ENCODE measurements at regions not wholly inside any gene's neighbourhood (a gene's known extent, or its start where the extent isn't known, plus 50 kb on each side); places are given as distances from the start of the nearest gene placed in this dataset.
A peak's percentile ranks its signal among the peaks of the same experiment; 100 is the strongest.

- no peak for ATAC-seq (replicated peaks)
- Mint-ChIP-seq H3K4me1 (ENCODE audit: low read depth in 2 of 2) (no peaks in the 10 kb centered on the region), H3K36me3 (ENCODE audit: insufficient read depth) (no peaks in the 10 kb centered on the region), H3K27ac (no peak overlapping the region), H3K4me3 (no peak overlapping the region), H3K27me3 (peaks cover 13 to 63% of the 10 kb centered on the region in 2 donors), H3K9me3 (no peaks in the 10 kb centered on the region)
- no peak for DNase-seq
Measured at GRCh38 chr17:31693433-31694220, 165.4 kb downstream of the COPRS start.

- Mint-ChIP-seq H3K36me3 (ENCODE audit: insufficient read depth) (no peaks in the 10 kb centered on the region), H3K4me3 (no peak overlapping the region), H3K27me3 (peaks cover 13 to 57% of the 10 kb centered on the region in 2 donors), H3K27ac (no peak overlapping the region), H3K9me3 (no peaks in the 10 kb centered on the region), H3K4me1 (ENCODE audit: low read depth in 2 of 2) (no peaks in the 10 kb centered on the region)
- DNase-seq (no peak), ATAC-seq (replicated peaks) (no peak)
Measured at GRCh38 chr17:31692632-31693031, 166.4 kb downstream of the COPRS start.

GRCh38 chr17:31692027-31692426, 167.0 kb downstream of the COPRS start:
- Mint-ChIP-seq H3K27ac (no peak overlapping the region), H3K9me3 (no peaks in the 10 kb centered on the region), H3K4me1 (ENCODE audit: low read depth in 2 of 2) (no peaks in the 10 kb centered on the region), H3K27me3 (peaks cover 13 to 54% of the 10 kb centered on the region in 2 donors), H3K36me3 (ENCODE audit: insufficient read depth) (no peaks in the 10 kb centered on the region), H3K4me3 (no peak overlapping the region)
- DNase-seq: no peak
- ATAC-seq (replicated peaks): no peak

GRCh38 chr17:31691251-31691905, 167.7 kb downstream of the COPRS start:
- ATAC-seq (replicated peaks) (no peak), DNase-seq (no peak)
- no peaks in the 10 kb centered on the region for H3K4me1 Mint-ChIP-seq (ENCODE audit: low read depth in 2 of 2)
- no peak overlapping the region for H3K27ac Mint-ChIP-seq
- no peak overlapping the region for H3K4me3 Mint-ChIP-seq
- H3K27me3 Mint-ChIP-seq: peaks cover 13 to 47% of the 10 kb centered on the region in 2 donors
- no peaks in the 10 kb centered on the region for H3K9me3 Mint-ChIP-seq
- H3K36me3 Mint-ChIP-seq (ENCODE audit: insufficient read depth): no peaks in the 10 kb centered on the region

- H3K27ac Mint-ChIP-seq: no peak overlapping the region
- H3K36me3 Mint-ChIP-seq (ENCODE audit: insufficient read depth): no peaks in the 10 kb centered on the region
- H3K4me3 Mint-ChIP-seq: no peak overlapping the region
- H3K4me1 Mint-ChIP-seq (ENCODE audit: low read depth in 2 of 2): no peaks in the 10 kb centered on the region
- no peaks in the 10 kb centered on the region for H3K9me3 Mint-ChIP-seq
- peaks cover 13 to 40% of the 10 kb centered on the region in 2 donors for H3K27me3 Mint-ChIP-seq
- ATAC-seq (replicated peaks) (no peak), DNase-seq (no peak)
Measured at GRCh38 chr17:31690151-31690551, 168.9 kb downstream of the COPRS start.

GRCh38 chr17:31688701-31689100, 170.3 kb downstream of the COPRS start:
- DNase-seq: no peak
- Mint-ChIP-seq H3K36me3 (ENCODE audit: insufficient read depth) (no peaks in the 10 kb centered on the region), H3K4me3 (no peak overlapping the region), H3K9me3 (no peaks in the 10 kb centered on the region), H3K27ac (no peak overlapping the region), H3K4me1 (ENCODE audit: low read depth in 2 of 2) (no peaks in the 10 kb centered on the region), H3K27me3 (peaks cover 15 to 40% of the 10 kb centered on the region in 2 donors)
- ATAC-seq (replicated peaks): no peak

- Mint-ChIP-seq H3K36me3 (ENCODE audit: insufficient read depth) (no peaks in the 10 kb centered on the region), H3K4me1 (ENCODE audit: low read depth in 2 of 2) (no peaks in the 10 kb centered on the region), H3K4me3 (no peak overlapping the region), H3K9me3 (no peaks in the 10 kb centered on the region), H3K27me3 (peaks cover 23 to 40% of the 10 kb centered on the region in 2 donors), H3K27ac (no peak overlapping the region)
- no peak for DNase-seq
- no peak for ATAC-seq (replicated peaks)
Measured at GRCh38 chr17:31687505-31688126, 171.4 kb downstream of the COPRS start.

- peaks cover 17 to 29% of the 10 kb centered on the region in 2 donors for H3K27me3 Mint-ChIP-seq
- no peaks in the 10 kb centered on the region for H3K36me3 Mint-ChIP-seq (ENCODE audit: insufficient read depth)
- no peak overlapping the region for H3K27ac Mint-ChIP-seq
- H3K4me1 Mint-ChIP-seq (ENCODE audit: low read depth in 2 of 2): no peaks in the 10 kb centered on the region
- H3K4me3 Mint-ChIP-seq: no peak overlapping the region
- no peak for ATAC-seq (replicated peaks)
- no peak for DNase-seq
- H3K9me3 Mint-ChIP-seq: no peaks in the 10 kb centered on the region
Measured at GRCh38 chr17:31686495-31686894, 172.5 kb downstream of the COPRS start.

- H3K4me3 Mint-ChIP-seq: no peak overlapping the region
Measured at GRCh38 chr17:31684901-31685300, 174.1 kb downstream of the COPRS start.

GRCh38 chr17:31680126-31680525, 178.9 kb downstream of the COPRS start:
- Mint-ChIP-seq H3K9me3 (no peaks in the 10 kb centered on the region), H3K27me3 (peaks cover 57 to 73% of the 10 kb centered on the region in 2 donors), H3K36me3 (ENCODE audit: insufficient read depth) (no peaks in the 10 kb centered on the region), H3K4me3 (no peak overlapping the region), H3K27ac (no peak overlapping the region), H3K4me1 (ENCODE audit: low read depth in 2 of 2) (peaks cover 0 to 3% of the 10 kb centered on the region in 2 donors)
- ATAC-seq (replicated peaks): peak; percentile 19
- no peak for DNase-seq

More at GRCh38 chr17:31684901-31685300, 174.1 kb downstream of the COPRS start:
- Mint-ChIP-seq H3K27ac (no peak overlapping the region), H3K36me3 (ENCODE audit: insufficient read depth) (no peaks in the 10 kb centered on the region), H3K27me3 (peaks cover 29 to 35% of the 10 kb centered on the region in 2 donors), H3K9me3 (no peaks in the 10 kb centered on the region), H3K4me1 (ENCODE audit: low read depth in 2 of 2) (peaks cover 0 to 3% of the 10 kb centered on the region in 2 donors)
- DNase-seq: no peak
- ATAC-seq (replicated peaks): no peak

GRCh38 chr17:31679667-31680066, 179.4 kb downstream of the COPRS start:
- peaks cover 0 to 3% of the 10 kb centered on the region in 2 donors for H3K4me1 Mint-ChIP-seq (ENCODE audit: low read depth in 2 of 2)
- no peaks in the 10 kb centered on the region for H3K9me3 Mint-ChIP-seq
- H3K27me3 Mint-ChIP-seq: peaks cover 58 to 73% of the 10 kb centered on the region in 2 donors
- H3K36me3 Mint-ChIP-seq (ENCODE audit: insufficient read depth): no peaks in the 10 kb centered on the region
- H3K27ac Mint-ChIP-seq: no peak overlapping the region
- DNase-seq (no peak), ATAC-seq (replicated peaks) (no peak)
- H3K4me3 Mint-ChIP-seq: no peak overlapping the region

GRCh38 chr17:31678431-31678830, 180.6 kb downstream of the COPRS start:
- H3K27ac Mint-ChIP-seq: no peak overlapping the region
- no peaks in the 10 kb centered on the region for H3K36me3 Mint-ChIP-seq (ENCODE audit: insufficient read depth)
- DNase-seq: no peak
- no peak overlapping the region for H3K4me3 Mint-ChIP-seq
- H3K9me3 Mint-ChIP-seq: no peaks in the 10 kb centered on the region
- ATAC-seq (replicated peaks): no peak
- peaks cover 0 to 4% of the 10 kb centered on the region in 2 donors for H3K4me1 Mint-ChIP-seq (ENCODE audit: low read depth in 2 of 2)
- H3K27me3 Mint-ChIP-seq: peaks cover 62 to 73% of the 10 kb centered on the region in 2 donors

- H3K27ac Mint-ChIP-seq: no peak overlapping the region
- no peaks in the 10 kb centered on the region for H3K9me3 Mint-ChIP-seq
- DNase-seq (no peak), ATAC-seq (replicated peaks) (no peak)
- peaks cover 0 to 4% of the 10 kb centered on the region in 2 donors for H3K4me1 Mint-ChIP-seq (ENCODE audit: low read depth in 2 of 2)
- H3K36me3 Mint-ChIP-seq (ENCODE audit: insufficient read depth): no peaks in the 10 kb centered on the region
- no peak overlapping the region for H3K4me3 Mint-ChIP-seq
- H3K27me3 Mint-ChIP-seq: peaks cover 64 to 76% of the 10 kb centered on the region in 2 donors
Measured at GRCh38 chr17:31677681-31678080, 181.4 kb downstream of the COPRS start.
